ENCODE measurements at regions not wholly inside any gene's neighbourhood (a gene's known extent, or its start where the extent isn't known, plus 50 kb on each side); places are given as distances from the start of the nearest gene placed in this dataset.

GRCh38 chr5:54718656-54719055 is 201.1 kb downstream of the SNX18 start:
- DNase-seq (ENCODE audit: low spot score), result peak; percentile 31

- no peak for DNase-seq (ENCODE audit: low spot score)
These were observed 200.3 kb downstream of the SNX18 start for GRCh38 chr5:54717870-54718269.

- no peak for DNase-seq (ENCODE audit: low spot score)
These were observed 199.9 kb downstream of the SNX18 start for GRCh38 chr5:54717459-54717858.

GRCh38 chr5:54713923-54714581 is 196.5 kb downstream of the SNX18 start:
- DNase-seq (ENCODE audit: low spot score), result no peak

GRCh38 chr5:54709096-54709495 is 191.5 kb downstream of the SNX18 start:
- no peak for DNase-seq (ENCODE audit: low spot score)

- DNase-seq (ENCODE audit: low spot score), result no peak
These were observed 190.3 kb downstream of the SNX18 start for GRCh38 chr5:54707841-54708240.

- no peak for DNase-seq (ENCODE audit: low spot score)
These were observed 188.6 kb downstream of the SNX18 start for GRCh38 chr5:54705994-54706653.

- DNase-seq (ENCODE audit: low spot score), result no peak
These were observed 187.3 kb downstream of the SNX18 start for GRCh38 chr5:54704825-54705224.

GRCh38 chr5:54704333-54704732 is 186.8 kb downstream of the SNX18 start:
- no peak for DNase-seq (ENCODE audit: low spot score)

GRCh38 chr5:54703565-54704255 is 186.2 kb downstream of the SNX18 start:
- no peak for DNase-seq (ENCODE audit: low spot score)

GRCh38 chr5:54703133-54703532 is 185.6 kb downstream of the SNX18 start:
- DNase-seq (ENCODE audit: low spot score), result peak; percentile 43

- DNase-seq (ENCODE audit: low spot score), result no peak
These were observed 184.9 kb downstream of the SNX18 start for GRCh38 chr5:54702470-54702869.

- peak; percentile 99 for DNase-seq (ENCODE audit: low spot score)
These were observed 183.5 kb downstream of the SNX18 start for GRCh38 chr5:54700986-54701578.

- no peak for DNase-seq (ENCODE audit: low spot score)
These were observed 179.4 kb downstream of the SNX18 start for GRCh38 chr5:54696931-54697330.

- no peak for DNase-seq (ENCODE audit: low spot score)
These were observed 178.8 kb downstream of the SNX18 start for GRCh38 chr5:54696346-54696745.

GRCh38 chr5:54695198-54695966 is 177.8 kb downstream of the SNX18 start:
- no peak for DNase-seq (ENCODE audit: low spot score)

GRCh38 chr5:54693936-54694657 is 176.5 kb downstream of the SNX18 start:
- no peak for DNase-seq (ENCODE audit: low spot score)

- DNase-seq (ENCODE audit: low spot score), result no peak
These were observed 175.1 kb downstream of the SNX18 start for GRCh38 chr5:54692631-54693030.

- no peak for DNase-seq (ENCODE audit: low spot score)
These were observed 174.1 kb downstream of the SNX18 start for GRCh38 chr5:54691656-54692055.

GRCh38 chr5:54689411-54690251 is 172.1 kb downstream of the SNX18 start:
- DNase-seq (ENCODE audit: low spot score), result no peak

Measured in H4 (cell line).